ENCODE measurements at regions not wholly inside any gene's neighbourhood (a gene's known extent, or its start where the extent isn't known, plus 50 kb on each side); places are given as distances from the start of the nearest gene placed in this dataset.

GRCh38 chr4:14299166-14299565 lies 671.6 kb upstream of the BOD1L1 start:
- Histone ChIP-seq H3K14ac (ENCODE audit: insufficient read length) (no peak overlapping the region), H3K9me3 (ENCODE audit: insufficient read depth in 2 of 2, low read depth in 1 of 2, low read length in 1 of 2) (no peaks in the 10 kb centered on the region), H3K23me2 (ENCODE audit: low read depth, low read length) (no peaks in the 10 kb centered on the region), H2BK12ac (ENCODE audit: low read depth, low read length) (no peak overlapping the region), H3K27ac (ENCODE audit: low read depth, low read length) (no peak overlapping the region), H4K20me1 (replicated peaks in 1 of 2; ENCODE audit: control insufficient read depth in 1 of 2, insufficient read depth in 2 of 2, low read length in 2 of 2) (no peaks in the 10 kb centered on the region), H4K8ac (ENCODE audit: extremely low read depth, insufficient read depth, low read length) (no peak overlapping the region), H2BK120ac (replicated peaks; ENCODE audit: low read depth, low read length) (no peak overlapping the region), H3K27me3 (replicated peaks in 1 of 4; ENCODE audit: control insufficient read depth in 3 of 4, extremely low read depth in 1 of 4, insufficient read depth in 3 of 4, low read length in 3 of 4) (no peaks in the 10 kb centered on the region), H3K36me3 (ENCODE audit: control insufficient read depth in 2 of 4, insufficient read depth in 4 of 4, low read length in 3 of 4) (no peaks in the 10 kb centered on the region), H3K79me1 (ENCODE audit: low read depth, low read length) (no peaks in the 10 kb centered on the region), H2AFZ (ENCODE audit: low read length) (no peak overlapping the region), H2AK5ac (ENCODE audit: low read depth, low read length) (no peak overlapping the region), H3K4me1 (replicated peaks in 1 of 4; ENCODE audit: control insufficient read depth in 3 of 4, insufficient read depth in 4 of 4, low read length in 3 of 4) (no peaks in the 10 kb centered on the region; a peak in 1 of 7 replicates), H3K23ac (ENCODE audit: insufficient read length) (no peak overlapping the region), H3K4me3 (ENCODE audit: extremely low read depth in 1 of 4, insufficient read depth in 2 of 4, low read depth in 3 of 4, low read length in 4 of 4) (no peak overlapping the region), H2BK15ac (ENCODE audit: low read length) (no peak overlapping the region), H4K5ac (ENCODE audit: insufficient read length, low read depth, low read length) (no peak overlapping the region), H3K4ac (replicated peaks; ENCODE audit: insufficient read length, low read depth, low read length) (no peak overlapping the region), H4K91ac (replicated peaks; ENCODE audit: insufficient read length, low read length) (no peak overlapping the region), H2BK20ac (ENCODE audit: low read length) (no peak overlapping the region), H3K18ac (ENCODE audit: extremely low read depth, low read length) (no peak overlapping the region), H3K56ac (replicated peaks; ENCODE audit: insufficient read length, low read depth, low read length) (no peak overlapping the region), H3K9ac (replicated peaks in 1 of 4; ENCODE audit: extremely low read depth in 1 of 4, low read depth in 3 of 4, low read length in 3 of 4) (no peak overlapping the region), H2BK5ac (ENCODE audit: low read depth, low read length) (no peak overlapping the region), H3K79me2 (ENCODE audit: control insufficient read depth in 1 of 2, insufficient read depth in 2 of 2, low read length in 2 of 2) (no peaks in the 10 kb centered on the region), H3K4me2 (ENCODE audit: insufficient read depth in 1 of 2, low read depth in 2 of 2, low read length in 2 of 2) (no peak overlapping the region)
- CTCF ChIA-PET (ENCODE audit: partially characterized antibody) = interaction anchor here (0.6 kb wide), 1 partner anchor 48 kb away, joined by 4 read pairs; no protein-coding TSS in a partner anchor
- DNase-seq (ENCODE audit: low read depth in 1 of 2, low spot score in 2 of 2) (no peak), FAIRE-seq (no peak)
- no peak for TF ChIP-seq TAF7 (optimal IDR thresholded peaks at IDR 0.05; ENCODE audit: borderline replicate concordance, low read depth, low read length)
- no peak for TF ChIP-seq SAP30 (IDR thresholded peaks at IDR 0.05; ENCODE audit: insufficient read depth, insufficient replicate concordance, low read length)
- no peak for TF ChIP-seq RBBP5 (IDR thresholded peaks at IDR 0.05; ENCODE audit: borderline replicate concordance, low read depth, low read length)
- TF ChIP-seq KDM4A (IDR thresholded peaks at IDR 0.05; ENCODE audit: low read depth, low read length, severe bottlenecking) = no peak
- no peak for TF ChIP-seq CREB1 (IDR thresholded peaks at IDR 0.05)
- POLR2A ChIA-PET (ENCODE audit: partially characterized antibody) = no interaction called here
- whole genome bisulfite sequencing, 2 experiments (ENCODE audit: extremely low coverage in 1 of 2, insufficient coverage in 1 of 2, insufficient read length in 1 of 2, insufficient replicate concordance in 2 of 2, low coverage in 1 of 2, low lambda C conversion rate in 2 of 2, missing lambda C conversion rate in 1 of 2) = 94% methylated on average over 2 of the region's 2 CpGs; no CpG with 5 or more reads in 1 of the 2 experiments

Data from H1 (cell line).